OCI-LY7 (cell line): ENCODE measurements at regions not wholly inside any gene's neighbourhood (a gene's known extent, or its start where the extent isn't known, plus 50 kb on each side); places are given as distances from the start of the nearest gene placed in this dataset.

Experiments
- BruUV-seq: library from RNA; stranded (reverse); fragments of 400-500 nt; replicated peaks from 2 replicates; lab custom pipeline; 2021; lab: Mats Ljungman, UMichigan
- CTCF ChIA-PET: fragments of 300-600 bp; sonication (Branson Sonifier 250); formaldehyde crosslinking; loops from one replicate; lab custom pipeline; 2022; ENCODE audit warnings: antibody characterized with exemption; ENCODE audit not compliant: unreplicated experiment; lab: Charles Lee
- POLR2A ChIA-PET: fragments of 300-600 bp; sonication (Branson Sonifier 250); formaldehyde crosslinking; loops from one replicate; lab custom pipeline; 2022; ENCODE audit warnings: antibody characterized with exemption; lab: Charles Lee
- DNase-seq: peaks from one replicate; pipeline ENCODE4 v3.0.0-alpha.2; 2015; ENCODE audit warnings: low spot score
- H2AFZ ChIP-seq: fragments of 200-600 bp; sonication (generic), shearing (Covaris generic); 2 replicates; pipeline ENCODE4 v1.6.1; 2014; ENCODE audit warnings: mild to moderate bottlenecking, antibody characterized with exemption, low read length, moderate library complexity
- H3K27ac ChIP-seq: fragments of 200-600 bp; sonication (generic); 2 replicates; pipeline ENCODE4 v1.5.1; 2014; ENCODE audit warnings: mixed run types, low read depth, mild to moderate bottlenecking, moderate library complexity, low read length, inconsistent platforms; ENCODE audit not compliant: poor library complexity, severe bottlenecking
- H3K36me3 ChIP-seq: fragments of 200-600 bp; sonication (generic); 2 replicates; pipeline ENCODE4 v1.6.1; 2014; ENCODE audit warnings: mild to moderate bottlenecking, antibody characterized with exemption, low read length, moderate library complexity, mixed read lengths; ENCODE audit not compliant: insufficient read depth
- H3K4me1 ChIP-seq: fragments of 200-600 bp; sonication (generic); 2 replicates; pipeline ENCODE4 v1.5.1; 2014; ENCODE audit warnings: mild to moderate bottlenecking, low read length; ENCODE audit not compliant: insufficient read depth, poor library complexity, severe bottlenecking
- H3K4me2 ChIP-seq: fragments of 200-600 bp; sonication (generic); 2 replicates; pipeline ENCODE4 v1.6.1; 2014; ENCODE audit warnings: mild to moderate bottlenecking, low read length
- H3K4me3 ChIP-seq: fragments of 200-600 bp; sonication (generic); 2 replicates; pipeline ENCODE4 v1.5.1; 2014; ENCODE audit warnings: mild to moderate bottlenecking, low read depth, low read length; ENCODE audit not compliant: poor library complexity, severe bottlenecking
- H3K79me2 ChIP-seq: fragments of 200-600 bp; sonication (generic); 2 replicates; pipeline ENCODE4 v1.6.1; 2016; ENCODE audit warnings: low read depth, mild to moderate bottlenecking, low read length, moderate library complexity, mixed read lengths; ENCODE audit not compliant: insufficient read depth
- H3K9me2 ChIP-seq: fragments of 200-600 bp; sonication (generic); 2 replicates; pipeline ENCODE4 v1.6.1; 2016; ENCODE audit warnings: mild to moderate bottlenecking, low read length, mixed read lengths; ENCODE audit not compliant: insufficient read depth
- H3K9me3 ChIP-seq: fragments of 200-600 bp; sonication (generic); 2 replicates; pipeline ENCODE4 v1.6.1; 2014; ENCODE audit warnings: mild to moderate bottlenecking, mixed run types, low read length, mixed read lengths
- H4K20me1 ChIP-seq: fragments of 200-600 bp; sonication (generic); 2 replicates; pipeline ENCODE4 v1.6.1; 2014; ENCODE audit warnings: mild to moderate bottlenecking, antibody characterized with exemption, low read length, moderate library complexity, mixed read lengths; ENCODE audit not compliant: insufficient read depth
- CTCF ChIP-seq: fragments of 200-600 bp; sonication (generic); conservative IDR thresholded peaks from 2 replicates; pipeline ENCODE4 v1.5.1; 2014; ENCODE audit warnings: mild to moderate bottlenecking, antibody characterized with exemption, low read length, moderate library complexity, mixed read lengths
- EZH2phosphoT487 ChIP-seq: fragments of 200-600 bp; sonication (generic); IDR thresholded peaks from 2 replicates; pipeline ENCODE4 v1.6.1; 2018; ENCODE audit warnings: low read depth, borderline replicate concordance, mild to moderate bottlenecking, mixed run types, antibody characterized with exemption, low read length, moderate library complexity, mixed read lengths
- intact Hi-C: fragments of 100-400 bp; cut with micrococcal nuclease; formaldehyde crosslinking; loops from one replicate; pipeline ENCODE4 v1.10.0; 2022; ENCODE audit not compliant: unreplicated experiment

- no peaks in the 10 kb centered on the region for H4K20me1 ChIP-seq
- H3K9me2 ChIP-seq: no peaks in the 10 kb centered on the region
- peak overlapping the region; percentile 42 for H3K4me2 ChIP-seq
- H3K4me3 ChIP-seq: peak overlapping the region; percentile 10
- BruUV-seq: no TSS peak
- CTCF ChIA-PET: interaction anchor here (0.6 kb wide), 3 partner anchors 9 to 24 kb away, joined by 3 to 8 read pairs (median 4); no protein-coding TSS in a partner anchor
- peak; percentile 47 for DNase-seq
- peaks cover under 1% of the 10 kb centered on the region; the same call in 1 of the 2 replicates for H3K9me3 ChIP-seq
- no peak for TF ChIP-seq CTCF
- no peak for TF ChIP-seq EZH2phosphoT487
- intact Hi-C loops: loop anchor here (2.0 kb wide), 1 partner anchor 89 kb away; no protein-coding TSS in a partner anchor
- H3K79me2 ChIP-seq: no peaks in the 10 kb centered on the region
- no peaks in the 10 kb centered on the region for H3K36me3 ChIP-seq
- peak overlapping the region; percentile 58; the same call in 1 of the 2 replicates for H2AFZ ChIP-seq
- POLR2A ChIA-PET: interaction anchor here (0.9 to 1.6 kb wide), 2 partner anchors 20 to 34 kb away, joined by 3 to 5 read pairs; no protein-coding TSS in a partner anchor
- H3K27ac ChIP-seq: peak overlapping the region; percentile 69
- H3K4me1 ChIP-seq: peaks cover 30% of the 10 kb centered on the region
Observed at GRCh38 chr19:28543244-28543776, 669.6 kb downstream of the UQCRFS1 start.

GRCh38 chr19:28542394-28543243, 670.3 kb downstream of the UQCRFS1 start:
- peaks cover 30% of the 10 kb centered on the region for H3K4me1 ChIP-seq
- CTCF ChIA-PET: interaction anchor here (0.6 to 0.8 kb wide), 3 partner anchors 10 to 49 kb away, joined by 3 to 5 read pairs (median 4); no protein-coding TSS in a partner anchor
- no peaks in the 10 kb centered on the region for H3K79me2 ChIP-seq
- intact Hi-C loops: loop anchor here (2.0 kb wide), 1 partner anchor 90 kb away; no protein-coding TSS in a partner anchor
- no peaks in the 10 kb centered on the region for H4K20me1 ChIP-seq
- peak overlapping the region; percentile 58 for H2AFZ ChIP-seq
- peak overlapping the region; percentile 17 for H3K4me3 ChIP-seq
- H3K4me2 ChIP-seq: peak overlapping the region; percentile 42
- no peaks in the 10 kb centered on the region for H3K9me2 ChIP-seq
- peaks cover 7% of the 10 kb centered on the region; the same call in 1 of the 2 replicates for H3K9me3 ChIP-seq
- peak overlapping the region; percentile 69 for H3K27ac ChIP-seq
- BruUV-seq: no TSS peak
- TF ChIP-seq CTCF (no peak), EZH2phosphoT487 (no peak)
- DNase-seq: peak; percentile 76
- POLR2A ChIA-PET: interaction anchor here (0.7 to 1.6 kb wide), 5 partner anchors 19 to 77 kb away, joined by 3 to 5 read pairs (median 3); no protein-coding TSS in a partner anchor
- no peaks in the 10 kb centered on the region for H3K36me3 ChIP-seq
